ENCODE measurements at regions not wholly inside any gene's neighbourhood (a gene's known extent, or its start where the extent isn't known, plus 50 kb on each side); places are given as distances from the start of the nearest gene placed in this dataset.

DNA sequence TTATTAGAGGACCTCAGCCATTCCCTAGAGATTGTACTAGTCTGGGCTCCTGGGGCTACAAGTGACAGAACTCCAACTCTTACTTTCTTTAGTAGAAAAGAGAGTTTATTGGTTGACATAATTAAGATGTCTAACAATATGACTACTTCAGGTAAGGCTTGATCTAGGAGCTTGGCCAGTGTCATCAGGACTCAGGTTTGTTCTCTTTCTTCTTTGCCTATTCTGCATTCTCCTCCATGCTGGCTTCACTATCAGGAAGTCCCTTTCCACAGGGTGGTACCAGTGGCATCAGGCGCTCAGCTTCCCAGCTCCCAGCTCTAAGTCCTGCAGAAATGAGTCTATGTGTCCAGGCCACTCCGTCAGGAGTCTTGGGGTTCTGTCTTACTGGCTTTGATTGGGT is 286.1 kb upstream of the EEF2KMT start:
- no peak overlapping the region for H3K4me3 ChIP-seq (replicated peaks in 1 of 3; ENCODE audit: insufficient read depth in 1 of 3, low read depth in 2 of 3, low read length in 3 of 3)
- in situ Hi-C loops (cut with HindIII; ENCODE audit: extremely low pct_ligation_motif_present, low pct_unique_long_range_greater_than_20kb) (no loop called here), intact Hi-C loops (cut with micrococcal nuclease; ENCODE audit: unreplicated experiment) (no loop called here)
- DNase-seq (ENCODE audit: low spot score) (no peak), FAIRE-seq (no peak), ATAC-seq (no peak)
- BruUV-seq (replicated peaks): no TSS peak
- no peak for TF ChIP-seq ZNF234 (CRISPR knock-in tag; conservative IDR thresholded peaks at IDR 0.05)
- TF ChIP-seq ZNF329 (CRISPR knock-in tag; IDR thresholded peaks at IDR 0.05; ENCODE audit: low read depth): peak; percentile 92
- no peaks in the 10 kb centered on the region for H4K20me1 ChIP-seq (ENCODE audit: insufficient read depth, low read length)
- no peak overlapping the region for H3K4me2 ChIP-seq (ENCODE audit: low read depth, low read length)
- peaks cover 0 to 37% of the 10 kb centered on the region in 2 experiments for H3K27me3 ChIP-seq (ENCODE audit: control insufficient read depth in 1 of 2, insufficient read depth in 2 of 2, low read length in 2 of 2)
- no peaks in the 10 kb centered on the region for H3K4me1 ChIP-seq (ENCODE audit: insufficient read depth, low read length)
- WGBS (ENCODE audit: low lambda C conversion rate): 3% methylated on average over 2 of the region's 2 CpGs
- no peak overlapping the region for H2AFZ ChIP-seq (ENCODE audit: low read length)
- no peaks in the 10 kb centered on the region for H3K36me3 ChIP-seq (replicated peaks in 1 of 2; ENCODE audit: control insufficient read depth in 1 of 2, insufficient read depth in 2 of 2, low read length in 2 of 2)
- H3K9ac ChIP-seq (ENCODE audit: insufficient read depth, low read depth, low read length): no peak overlapping the region
- ChIA-PET CTCF (ENCODE audit: low intra/inter-chr PET ratio, low total read pairs) (no interaction called here), POLR2A (no interaction called here)
- no peak overlapping the region for H3K27ac ChIP-seq (ENCODE audit: extremely low read length, insufficient read depth, low read length)
- no peaks in the 10 kb centered on the region for H3K79me2 ChIP-seq (ENCODE audit: insufficient read depth, low read length)
- no peaks in the 10 kb centered on the region for H3K9me3 ChIP-seq (ENCODE audit: low read length)

GRCh38 chr16:5382484-5382883 is 284.9 kb upstream of the EEF2KMT start:
- TF ChIP-seq MAFK (conservative IDR thresholded peaks at IDR 0.05 in 1 of 2, IDR thresholded peaks at IDR 0.05 in 1 of 2; ENCODE audit: low read length in 2 of 2) (peak; percentile 61 to 69), ZMYM3 (CRISPR knock-in tag; IDR thresholded peaks at IDR 0.05) (no peak), ZNF124 (CRISPR knock-in tag; IDR thresholded peaks at IDR 0.05) (no peak)

More at GRCh38 chr16:5382484-5382883, 284.9 kb upstream of the EEF2KMT start:
- Histone ChIP-seq H3K9me3 (ENCODE audit: low read length) (no peaks in the 10 kb centered on the region), H3K36me3 (replicated peaks in 1 of 2; ENCODE audit: control insufficient read depth in 1 of 2, insufficient read depth in 2 of 2, low read length in 2 of 2) (no peaks in the 10 kb centered on the region), H3K4me2 (ENCODE audit: low read depth, low read length) (no peak overlapping the region), H2AFZ (ENCODE audit: low read length) (no peak overlapping the region), H3K27ac (ENCODE audit: extremely low read length, insufficient read depth, low read length) (no peak overlapping the region), H4K20me1 (ENCODE audit: insufficient read depth, low read length) (no peaks in the 10 kb centered on the region), H3K4me3 (replicated peaks in 1 of 3; ENCODE audit: insufficient read depth in 1 of 3, low read depth in 2 of 3, low read length in 3 of 3) (no peak overlapping the region), H3K79me2 (ENCODE audit: insufficient read depth, low read length) (no peaks in the 10 kb centered on the region), H3K4me1 (ENCODE audit: insufficient read depth, low read length) (no peaks in the 10 kb centered on the region), H3K27me3 (ENCODE audit: control insufficient read depth in 1 of 2, insufficient read depth in 2 of 2, low read length in 2 of 2) (peaks cover 0 to 37% of the 10 kb centered on the region in 2 experiments; a peak in 4 of 5 replicates), H3K9ac (ENCODE audit: insufficient read depth, low read depth, low read length) (no peak overlapping the region)
- BruUV-seq (replicated peaks): no TSS peak
- WGBS (ENCODE audit: low lambda C conversion rate): 7% methylated on average over 4 of the region's 4 CpGs
- DNase-seq (ENCODE audit: low spot score): no peak
- no peak for FAIRE-seq
- no peak for ATAC-seq
- intact Hi-C loops (cut with micrococcal nuclease; ENCODE audit: unreplicated experiment): no loop called here
- in situ Hi-C loops (cut with HindIII; ENCODE audit: extremely low pct_ligation_motif_present, low pct_unique_long_range_greater_than_20kb): no loop called here
- CTCF ChIA-PET (ENCODE audit: low intra/inter-chr PET ratio, low total read pairs): no interaction called here
- POLR2A ChIA-PET: no interaction called here

All from HepG2 (cell line).